ENCODE measurements at regions not wholly inside any gene's neighbourhood (a gene's known extent, or its start where the extent isn't known, plus 50 kb on each side); places are given as distances from the start of the nearest gene placed in this dataset.

- CTCF ChIA-PET, result no interaction called here
- ATAC-seq, result no peak
- intact Hi-C loops (cut with micrococcal nuclease), result no loop called here
- POLR2A ChIA-PET, result no interaction called here
- Histone ChIP-seq H3K27me3 (ENCODE audit: insufficient read depth, low read length) (no peaks in the 10 kb centered on the region), H4K20me1 (ENCODE audit: insufficient read depth) (no peaks in the 10 kb centered on the region), H2AFZ (ENCODE audit: low read depth, low read length, poor library complexity, severe bottlenecking) (no peak overlapping the region), H3K4me1 (ENCODE audit: control insufficient read depth in 1 of 2, insufficient read depth in 2 of 2, low read length in 2 of 2) (no peaks in the 10 kb centered on the region), H3K9ac (ENCODE audit: low read length) (no peak overlapping the region), H3K27ac (ENCODE audit: low read depth, low read length) (no peak overlapping the region), H3K4me3 (replicated peaks in 1 of 2; ENCODE audit: low read depth in 1 of 2, low read length in 2 of 2) (no peak overlapping the region), H3K79me2 (ENCODE audit: insufficient read depth, low read length) (no peaks in the 10 kb centered on the region), H3K36me3 (ENCODE audit: control insufficient read depth in 1 of 2, insufficient read depth in 2 of 2, low read length in 2 of 2) (no peaks in the 10 kb centered on the region), H3K9me2 (ENCODE audit: insufficient read depth) (no peaks in the 10 kb centered on the region), H3K4me2 (ENCODE audit: low read length) (no peak overlapping the region), H3K9me3 (ENCODE audit: control insufficient read depth in 1 of 2, insufficient read depth in 1 of 2, low read depth in 1 of 2, low read length in 2 of 2) (peaks cover 9 to 16% of the 10 kb centered on the region in 2 experiments; a peak in 2 of 4 replicates)
- BruUV-seq (replicated peaks), result no TSS peak
- TF ChIP-seq SIN3A (IDR thresholded peaks at IDR 0.05; ENCODE audit: low read depth), result no peak
- no peak for TF ChIP-seq FOSL1 (IDR thresholded peaks at IDR 0.05; ENCODE audit: low read depth)
- no peak for TF ChIP-seq JUND (IDR thresholded peaks at IDR 0.05)
- no peak for TF ChIP-seq CBX3 (IDR thresholded peaks at IDR 0.05; ENCODE audit: low read depth)
- no peak for TF ChIP-seq REST (IDR thresholded peaks at IDR 0.05; ENCODE audit: low read depth)
- TF ChIP-seq ZBTB33 (IDR thresholded peaks at IDR 0.05; ENCODE audit: extremely low read depth, insufficient replicate concordance, low read length), result no peak
- TF ChIP-seq ZFX (IDR thresholded peaks at IDR 0.05), result no peak
- TF ChIP-seq TCF7L2 (IDR thresholded peaks at IDR 0.05; ENCODE audit: borderline replicate concordance, extremely low read depth, insufficient read depth, insufficient read length), result no peak
- TF ChIP-seq ZNF274 (IDR thresholded peaks at IDR 0.05; ENCODE audit: low read depth, low read length), result no peak
- no peak for TF ChIP-seq POLR2A (IDR thresholded peaks at IDR 0.05; ENCODE audit: borderline replicate concordance, extremely low read depth, insufficient read depth, insufficient read length)
- no peak for TF ChIP-seq RAD21 (IDR thresholded peaks at IDR 0.05; ENCODE audit: low read depth)
- no peak for TF ChIP-seq MAX (IDR thresholded peaks at IDR 0.05)
- TF ChIP-seq YY1 (IDR thresholded peaks at IDR 0.05; ENCODE audit: extremely low read depth, insufficient replicate concordance, low read depth, low read length), result no peak
- no peak for TF ChIP-seq EGR1 (IDR thresholded peaks at IDR 0.05; ENCODE audit: low read depth)
- no peak for TF ChIP-seq SRF (IDR thresholded peaks at IDR 0.05; ENCODE audit: low read depth)
- TF ChIP-seq EZH2phosphoT487 (IDR thresholded peaks at IDR 0.05; ENCODE audit: borderline replicate concordance), result no peak
- RAD21 ChIA-PET (ENCODE audit: low non-redundant PET in 1 of 2, low total read pairs in 2 of 2, uncharacterized antibody in 2 of 2, unreplicated experiment in 2 of 2), result no interaction called here
- no peak for DNase-seq (ENCODE audit: low read depth, low spot score)
These were observed 961.3 kb downstream of the SOCS6 start for GRCh38 chr18:71250191-71250590.

Measured in HCT116 (cell line).